Stimulated activated CD4-positive, alpha-beta T cell treated with anti-CD3 and anti-CD28 coated beads, Interleukin-2, amount 100 ng/mL, for 4 hours (primary cell): ENCODE measurements at regions not wholly inside any gene's neighbourhood (a gene's known extent, or its start where the extent isn't known, plus 50 kb on each side); places are given as distances from the start of the nearest gene placed in this dataset.

Experiments used
- DNase-seq: peaks from one replicate; pipeline ENCODE4 v3.0.0-alpha.2; 2020; ENCODE audit warnings: low read depth

DNA sequence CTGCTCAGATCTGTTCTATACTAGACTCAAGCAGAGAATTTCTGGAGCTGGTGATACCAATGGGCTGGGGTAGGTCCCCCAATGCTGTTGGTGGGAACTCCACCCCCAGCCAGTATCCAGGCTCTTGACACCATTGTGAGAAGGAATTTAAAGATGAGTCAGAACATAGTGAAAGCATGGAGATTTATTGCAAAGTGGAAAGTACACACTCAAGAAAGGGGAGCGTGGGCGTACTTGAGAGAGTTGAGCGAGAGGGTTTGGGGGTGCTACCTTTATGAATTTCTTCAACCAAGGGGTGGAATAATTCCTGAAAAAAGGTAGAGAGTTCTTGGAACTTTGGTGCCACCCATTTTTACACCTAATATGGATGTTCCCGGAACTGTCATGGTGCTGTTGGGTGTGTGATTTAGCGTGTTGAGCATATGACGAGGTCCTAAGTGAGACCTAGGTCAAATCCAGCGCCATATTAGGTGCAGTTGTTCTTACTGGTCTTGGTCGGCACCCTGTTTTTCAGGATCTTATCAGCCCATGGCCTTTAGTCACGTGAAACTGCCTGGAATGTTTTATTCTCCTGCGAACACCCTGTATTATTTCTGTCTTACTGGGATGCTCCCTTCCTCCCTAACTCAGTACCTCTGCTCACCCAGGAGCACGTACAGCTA lies 122.0 kb upstream of the AHR start:
- DNase-seq, result no peak

- no peak for DNase-seq
Observed at GRCh38 chr7:17178545-17178944, 119.9 kb upstream of the AHR start.

- DNase-seq, result no peak
Observed at GRCh38 chr7:17181482-17181881, 117.0 kb upstream of the AHR start.

DNA sequence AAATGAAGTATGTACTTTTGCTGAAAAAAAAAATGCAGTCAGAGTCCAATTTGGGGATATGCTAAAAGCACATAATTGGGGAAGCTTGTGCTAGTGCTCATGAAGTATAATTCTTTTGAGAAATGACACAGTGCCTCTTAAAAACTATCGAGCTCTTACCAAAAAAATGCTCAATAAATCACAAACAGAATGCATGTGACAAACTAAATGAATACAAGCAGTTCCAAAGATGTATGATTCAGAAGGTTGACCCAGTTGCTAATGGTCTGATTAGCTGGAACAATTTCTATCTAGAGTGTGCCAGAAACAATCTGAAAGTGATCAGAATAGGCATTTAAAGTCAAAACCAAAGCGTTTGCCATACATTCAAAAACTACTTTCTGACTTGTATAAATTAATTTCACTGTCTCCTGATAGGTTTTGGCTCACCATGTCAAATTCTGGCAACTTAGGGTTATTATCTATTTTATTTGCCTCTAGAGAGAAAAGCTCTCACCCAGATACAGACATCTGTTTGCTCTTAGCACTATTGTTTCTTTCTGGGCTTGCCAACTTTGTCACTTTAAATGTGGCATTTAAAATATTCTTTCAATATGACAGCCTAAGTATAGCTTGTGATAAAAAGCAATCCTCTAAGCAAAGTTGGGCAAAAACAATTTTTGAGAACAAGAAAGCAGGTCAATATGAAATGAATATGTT lies 114.7 kb upstream of the AHR start:
- DNase-seq, result no peak

- no peak for DNase-seq
Observed at GRCh38 chr7:17184805-17185689, 113.4 kb upstream of the AHR start.

DNA sequence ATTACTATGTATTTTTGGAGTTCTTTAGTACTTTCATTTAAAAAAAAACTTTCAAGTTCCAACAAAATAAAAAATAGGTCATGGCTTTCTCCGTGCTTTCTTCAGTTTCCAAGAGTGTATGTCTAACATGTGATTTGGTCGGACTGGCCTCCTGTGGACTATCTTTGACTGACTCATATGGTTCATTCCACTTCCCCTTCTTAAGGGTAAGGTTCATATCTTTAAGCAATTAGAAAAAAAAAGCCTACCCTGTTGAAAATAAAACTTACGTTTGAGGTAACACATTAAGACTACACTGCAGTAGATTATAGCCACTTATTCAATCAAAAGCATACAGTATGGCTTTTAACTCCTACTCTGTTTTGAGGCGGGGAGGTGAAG lies 112.8 kb upstream of the AHR start:
- no peak for DNase-seq

DNA sequence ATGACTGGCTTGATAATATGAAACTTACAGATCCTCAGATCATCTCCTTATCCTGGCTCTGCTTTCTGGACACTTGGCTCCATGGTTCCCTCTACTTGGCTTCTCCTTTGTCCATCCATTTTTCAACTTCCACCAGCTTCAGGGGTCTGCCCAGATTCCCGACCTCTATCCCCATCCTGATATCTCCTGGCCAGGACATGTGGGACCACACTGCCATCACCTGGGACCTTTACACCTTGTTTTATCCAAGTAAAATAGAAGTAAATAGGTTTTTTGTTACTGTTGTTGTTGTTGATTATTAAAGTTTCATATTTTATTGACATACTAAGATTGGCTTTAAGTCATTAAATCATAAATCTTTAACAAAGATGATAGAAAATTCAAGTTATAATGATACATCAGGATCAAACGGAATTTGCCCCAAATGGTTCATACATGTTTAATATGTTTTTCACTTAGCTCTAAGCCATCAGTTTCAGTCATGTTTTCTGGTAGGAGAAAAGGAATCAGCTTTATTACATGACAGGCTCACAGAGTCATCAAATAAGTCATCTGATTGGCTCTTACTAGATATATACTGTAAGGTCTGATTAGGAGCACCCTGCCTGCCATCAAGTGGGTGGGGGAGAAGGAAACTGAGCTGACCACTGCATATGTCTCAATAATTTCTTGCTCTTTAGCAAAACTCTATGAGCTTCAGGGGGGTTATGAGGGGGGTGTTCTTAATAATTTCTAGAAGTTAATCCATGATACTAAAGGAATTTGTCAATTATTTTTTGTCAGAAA lies 111.5 kb upstream of the AHR start:
- DNase-seq, result no peak

- DNase-seq, result no peak
Observed at GRCh38 chr7:17194656-17195055, 103.8 kb upstream of the AHR start.

- no peak for DNase-seq
Observed at GRCh38 chr7:17195576-17195975, 102.9 kb upstream of the AHR start.

DNA sequence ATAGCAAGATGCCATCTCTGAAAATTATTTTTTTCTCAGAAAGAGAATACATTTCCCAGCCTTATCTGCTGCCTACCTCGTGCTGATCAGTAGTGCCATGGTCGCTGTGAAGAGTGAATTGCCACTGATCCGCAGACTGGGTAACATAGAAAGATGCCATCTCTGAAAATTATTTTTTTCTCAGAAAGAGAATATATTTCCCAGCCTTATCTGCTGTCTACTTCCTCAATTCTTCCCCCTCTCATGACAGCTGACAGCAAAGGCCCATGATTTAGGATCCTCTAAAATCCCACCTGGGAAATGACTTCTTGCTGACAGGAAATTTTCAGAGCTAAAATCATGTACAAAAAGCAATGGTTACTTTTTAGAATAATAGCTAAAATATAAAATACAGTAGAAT lies 92.5 kb upstream of the AHR start:
- no peak for DNase-seq

DNA sequence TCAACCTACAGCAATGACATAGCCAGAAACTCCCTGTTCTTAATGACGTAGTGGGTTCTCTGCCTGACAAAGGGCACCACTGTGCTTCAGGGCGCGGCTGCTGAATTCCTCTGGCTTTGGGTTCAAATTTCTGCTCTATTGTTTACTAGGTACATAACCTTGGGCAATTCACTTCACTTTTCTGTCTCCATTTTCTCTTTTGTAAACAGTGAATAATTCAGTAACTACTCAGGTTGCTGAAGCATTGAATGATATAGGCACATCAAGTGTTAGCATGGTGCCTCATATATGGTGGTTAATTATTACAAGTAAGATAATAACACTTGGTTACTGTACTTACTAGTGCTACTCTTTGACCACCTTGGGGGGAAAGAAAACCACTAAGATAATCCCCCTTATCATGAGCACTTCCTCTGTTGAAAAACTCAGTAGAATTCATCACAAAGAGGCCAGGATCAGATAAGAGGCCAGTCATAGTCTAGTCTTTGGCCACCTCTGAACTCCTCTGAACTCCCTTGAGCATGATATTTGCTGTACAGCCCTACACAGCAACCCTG lies 92.0 kb upstream of the AHR start:
- no peak for DNase-seq

GRCh38 chr7:17207220-17207619 lies 91.2 kb upstream of the AHR start:
- DNase-seq, result no peak

DNA sequence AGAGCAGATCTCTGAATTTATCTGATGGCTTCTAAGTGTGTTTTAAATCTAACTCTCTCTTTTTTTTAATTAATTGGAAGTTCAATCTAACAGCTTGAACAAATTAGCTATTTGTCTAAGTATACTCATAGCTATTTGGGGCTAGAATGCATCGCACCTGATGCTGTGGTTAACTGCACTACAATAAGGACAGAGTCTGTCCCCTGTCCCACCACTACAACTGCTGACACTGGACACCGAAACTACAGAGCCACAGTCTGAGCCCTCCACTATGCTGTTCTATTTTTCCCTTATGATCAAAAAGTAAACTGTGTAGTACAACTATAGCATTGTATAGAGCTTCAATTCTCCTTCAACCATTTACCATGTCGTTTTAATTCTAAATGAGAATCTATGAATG lies 89.4 kb upstream of the AHR start:
- no peak for DNase-seq

DNA sequence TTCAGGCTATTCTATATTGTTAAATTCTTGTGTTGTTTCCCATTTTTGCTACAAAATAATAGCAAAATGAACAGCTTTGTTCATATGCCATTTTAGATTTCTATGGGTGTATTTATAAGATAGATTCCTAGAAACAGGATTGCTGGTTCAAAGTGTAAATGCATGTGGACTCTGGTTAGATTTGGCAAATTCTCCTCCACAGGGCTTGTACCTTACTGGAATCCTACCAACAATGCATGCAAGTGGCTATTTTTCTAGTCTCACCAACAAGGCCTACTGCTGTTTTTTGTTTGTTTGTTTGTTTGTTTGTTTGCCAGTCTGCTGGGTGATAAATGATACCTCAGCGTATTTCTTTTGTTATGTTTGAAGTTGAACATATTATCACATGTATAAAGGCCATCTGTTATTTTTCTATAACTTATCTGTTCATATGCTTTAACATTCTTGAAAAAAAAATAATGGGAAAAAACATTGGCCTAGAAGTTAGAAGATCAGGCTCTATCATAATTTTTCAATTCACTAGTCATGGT lies 87.1 kb upstream of the AHR start:
- no peak for DNase-seq

GRCh38 chr7:17212188-17212587 lies 86.3 kb upstream of the AHR start:
- no peak for DNase-seq

GRCh38 chr7:17227766-17228490 lies 70.5 kb upstream of the AHR start:
- DNase-seq, result no peak

DNA sequence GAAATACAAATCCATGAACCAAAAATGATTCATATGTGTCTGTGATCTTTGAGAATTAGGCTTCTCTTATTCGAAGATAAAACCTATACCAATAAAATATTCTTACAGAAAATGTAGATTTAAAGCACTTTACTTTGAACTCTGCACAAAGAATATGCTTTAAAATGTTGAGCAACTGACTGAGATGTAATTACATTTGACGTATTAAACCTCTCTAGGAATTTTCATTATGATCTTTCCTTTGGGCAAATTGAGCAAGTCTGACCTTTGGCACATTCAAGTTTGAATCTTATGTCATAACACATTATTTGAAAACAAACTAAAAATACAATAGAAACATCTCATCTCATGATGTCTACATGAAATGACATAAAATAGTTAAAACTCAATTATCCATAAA lies 69.2 kb upstream of the AHR start:
- DNase-seq, result no peak

GRCh38 chr7:17230099-17230807 lies 68.2 kb upstream of the AHR start:
- no peak for DNase-seq

DNA sequence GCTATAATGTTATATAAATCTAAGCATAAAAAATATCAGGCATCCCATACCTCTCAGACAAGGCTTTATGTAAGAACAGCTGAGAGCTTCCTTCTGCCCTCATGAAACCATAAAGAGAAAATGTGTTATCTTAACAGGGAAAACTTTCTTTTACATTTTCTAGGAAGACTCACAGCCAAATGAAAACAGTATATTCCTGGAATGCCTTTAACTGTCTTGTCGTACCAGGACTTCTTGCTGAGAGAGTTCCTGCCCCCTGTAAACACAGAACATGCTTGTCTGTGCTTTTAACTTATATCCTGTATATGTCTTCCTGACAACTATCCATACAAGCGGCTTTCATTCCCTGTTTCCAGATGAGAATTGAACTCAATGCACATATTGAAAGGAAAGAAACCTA lies 64.8 kb upstream of the AHR start:
- no peak for DNase-seq

DNA sequence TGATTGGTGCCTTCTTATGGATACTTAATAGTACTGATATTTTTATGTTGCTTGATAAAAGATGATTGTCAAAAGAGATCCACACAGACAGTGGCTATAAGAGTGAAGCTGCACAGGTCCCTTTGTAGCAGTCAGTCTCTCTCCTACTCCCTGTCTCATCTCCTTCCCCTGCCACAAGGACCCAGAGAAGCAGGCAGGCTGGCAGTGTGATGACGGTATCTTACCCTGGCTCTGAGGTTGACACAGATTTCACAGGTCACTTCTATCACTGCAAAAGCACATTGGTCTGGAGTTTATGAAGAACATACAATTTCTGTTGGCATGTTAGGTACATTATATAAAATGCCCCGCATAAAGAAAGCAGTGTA lies 64.4 kb upstream of the AHR start:
- DNase-seq, result peak; percentile 14
